Lower leg skin (tissue), 3 donors: ENCODE measurements at regions not wholly inside any gene's neighbourhood (a gene's known extent, or its start where the extent isn't known, plus 50 kb on each side); places are given as distances from the start of the nearest gene placed in this dataset.

Experiments used
- POLR2A ChIP-seq, 2 donors: fragments of 450-650 bp; IDR thresholded peaks; one replicate each; pipeline ENCODE4 v1.6.1; 2016 to 2017; ENCODE audit warnings: antibody characterized with exemption in 2 of 2, mild to moderate bottlenecking in 1 of 2, moderate library complexity in 1 of 2
- TF ChIP-seq, protein P1 (sequence below), 3 donors: fragments of 450-650 bp; IDR thresholded peaks; one replicate each; pipeline ENCODE4 v1.5.1; 2016; ENCODE audit warnings: antibody characterized with exemption in 3 of 3, mild to moderate bottlenecking in 3 of 3, moderate library complexity in 2 of 3

DNA sequence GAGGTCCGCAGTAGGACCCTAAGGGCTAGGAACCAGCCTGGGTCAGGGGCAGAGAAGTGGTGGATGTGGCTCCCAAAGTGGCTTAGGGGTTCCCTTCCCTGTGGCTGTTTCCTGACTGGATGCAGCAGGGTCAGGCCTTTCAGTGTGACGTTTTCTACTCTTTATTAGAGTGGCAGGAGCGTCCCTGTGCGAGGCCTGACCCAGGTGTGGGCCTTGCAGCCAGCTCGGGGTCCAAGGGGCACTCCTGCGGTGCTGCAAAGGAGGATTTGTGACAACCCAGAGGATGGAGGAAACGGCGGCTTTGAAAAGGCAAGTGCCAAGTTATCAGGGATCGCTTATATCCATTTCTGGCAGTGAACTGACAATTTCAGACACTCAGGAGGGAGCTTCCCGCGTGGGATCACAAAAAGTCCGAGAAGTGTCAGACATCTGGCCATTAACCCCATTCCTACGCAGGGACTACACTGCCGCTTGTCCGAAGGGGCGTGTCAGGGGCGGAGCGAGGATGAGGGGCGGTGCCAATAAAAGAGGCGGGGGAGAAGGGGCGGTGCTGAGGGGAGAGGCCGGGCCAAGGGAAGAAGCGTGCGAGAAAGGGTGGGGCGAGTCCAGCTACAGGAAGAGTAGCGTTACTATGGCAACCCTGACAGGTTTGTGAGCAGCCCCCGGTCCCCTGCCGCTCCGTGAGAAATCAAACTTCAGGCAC lies 98.8 kb upstream of the ZNF722 start:
- TF ChIP-seq, protein P1, sequence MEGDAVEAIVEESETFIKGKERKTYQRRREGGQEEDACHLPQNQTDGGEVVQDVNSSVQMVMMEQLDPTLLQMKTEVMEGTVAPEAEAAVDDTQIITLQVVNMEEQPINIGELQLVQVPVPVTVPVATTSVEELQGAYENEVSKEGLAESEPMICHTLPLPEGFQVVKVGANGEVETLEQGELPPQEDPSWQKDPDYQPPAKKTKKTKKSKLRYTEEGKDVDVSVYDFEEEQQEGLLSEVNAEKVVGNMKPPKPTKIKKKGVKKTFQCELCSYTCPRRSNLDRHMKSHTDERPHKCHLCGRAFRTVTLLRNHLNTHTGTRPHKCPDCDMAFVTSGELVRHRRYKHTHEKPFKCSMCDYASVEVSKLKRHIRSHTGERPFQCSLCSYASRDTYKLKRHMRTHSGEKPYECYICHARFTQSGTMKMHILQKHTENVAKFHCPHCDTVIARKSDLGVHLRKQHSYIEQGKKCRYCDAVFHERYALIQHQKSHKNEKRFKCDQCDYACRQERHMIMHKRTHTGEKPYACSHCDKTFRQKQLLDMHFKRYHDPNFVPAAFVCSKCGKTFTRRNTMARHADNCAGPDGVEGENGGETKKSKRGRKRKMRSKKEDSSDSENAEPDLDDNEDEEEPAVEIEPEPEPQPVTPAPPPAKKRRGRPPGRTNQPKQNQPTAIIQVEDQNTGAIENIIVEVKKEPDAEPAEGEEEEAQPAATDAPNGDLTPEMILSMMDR (IDR thresholded peaks at IDR 0.05), result no peak
- TF ChIP-seq POLR2A (IDR thresholded peaks at IDR 0.05), result no peak
